ENCODE measurements at regions not wholly inside any gene's neighbourhood (a gene's known extent, or its start where the extent isn't known, plus 50 kb on each side); places are given as distances from the start of the nearest gene placed in this dataset.

- TF ChIP-seq CTCF (IDR thresholded peaks at IDR 0.05; ENCODE audit: low read depth, low read length) (no peak), EZH2phosphoT487 (IDR thresholded peaks at IDR 0.05; ENCODE audit: low read depth) (no peak)
These were observed 562.8 kb upstream of the BTBD3 start for GRCh38 chr20:11354846-11355245.

Data from OCI-LY3 (cell line).